Renal cortical epithelial cell (primary cell): ENCODE measurements at regions not wholly inside any gene's neighbourhood (a gene's known extent, or its start where the extent isn't known, plus 50 kb on each side); places are given as distances from the start of the nearest gene placed in this dataset.
"Not testable (repeated sequence)": the region's sequence is repeated elsewhere in the genome, so short reads cannot be mapped to it uniquely, and the experiment has no call there.

Experiments used
- DNase-seq: peaks from one replicate; pipeline ENCODE4 v3.0.0-alpha.2; 2011; ENCODE audit warnings: low read depth

DNA sequence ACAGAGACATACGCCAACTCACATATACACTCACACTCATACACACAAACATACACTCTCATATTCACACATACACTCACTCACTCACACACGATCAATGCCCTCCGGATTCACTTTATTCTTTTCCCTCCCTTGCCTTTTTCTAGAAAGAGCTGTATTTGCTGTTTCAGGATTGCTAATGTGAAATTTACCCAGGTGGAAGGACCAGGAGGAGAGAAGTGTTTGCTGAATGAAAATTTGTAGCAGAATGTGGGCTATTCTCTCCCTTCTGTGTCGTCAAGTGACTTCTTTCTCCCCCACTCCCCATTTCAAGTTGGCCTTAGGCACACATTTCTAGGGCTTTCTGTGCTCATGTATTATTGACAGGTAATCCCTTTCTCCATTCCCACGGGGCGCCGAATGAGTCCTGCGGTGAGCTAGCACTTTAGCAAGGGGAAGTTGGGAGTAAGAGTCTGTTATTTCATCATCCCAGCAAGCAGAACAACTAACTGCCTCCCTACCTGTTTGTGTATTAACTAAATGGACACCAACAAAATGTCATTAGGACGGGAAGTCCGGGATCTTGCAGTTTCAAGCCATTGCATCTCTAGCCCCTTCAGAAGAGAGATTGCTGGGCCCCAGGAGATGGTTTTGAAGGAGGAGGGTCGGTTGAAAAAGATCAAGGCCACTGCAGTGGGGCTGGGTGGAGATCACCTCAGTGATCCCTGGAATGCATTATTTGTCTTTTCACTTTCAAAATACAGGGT, 97.1 kb upstream of the TAF11L2 start:
- peak; percentile 0 for DNase-seq

GRCh38 chr5:17401470-17402288, 96.4 kb upstream of the TAF11L2 start:
- no peak for DNase-seq

DNA sequence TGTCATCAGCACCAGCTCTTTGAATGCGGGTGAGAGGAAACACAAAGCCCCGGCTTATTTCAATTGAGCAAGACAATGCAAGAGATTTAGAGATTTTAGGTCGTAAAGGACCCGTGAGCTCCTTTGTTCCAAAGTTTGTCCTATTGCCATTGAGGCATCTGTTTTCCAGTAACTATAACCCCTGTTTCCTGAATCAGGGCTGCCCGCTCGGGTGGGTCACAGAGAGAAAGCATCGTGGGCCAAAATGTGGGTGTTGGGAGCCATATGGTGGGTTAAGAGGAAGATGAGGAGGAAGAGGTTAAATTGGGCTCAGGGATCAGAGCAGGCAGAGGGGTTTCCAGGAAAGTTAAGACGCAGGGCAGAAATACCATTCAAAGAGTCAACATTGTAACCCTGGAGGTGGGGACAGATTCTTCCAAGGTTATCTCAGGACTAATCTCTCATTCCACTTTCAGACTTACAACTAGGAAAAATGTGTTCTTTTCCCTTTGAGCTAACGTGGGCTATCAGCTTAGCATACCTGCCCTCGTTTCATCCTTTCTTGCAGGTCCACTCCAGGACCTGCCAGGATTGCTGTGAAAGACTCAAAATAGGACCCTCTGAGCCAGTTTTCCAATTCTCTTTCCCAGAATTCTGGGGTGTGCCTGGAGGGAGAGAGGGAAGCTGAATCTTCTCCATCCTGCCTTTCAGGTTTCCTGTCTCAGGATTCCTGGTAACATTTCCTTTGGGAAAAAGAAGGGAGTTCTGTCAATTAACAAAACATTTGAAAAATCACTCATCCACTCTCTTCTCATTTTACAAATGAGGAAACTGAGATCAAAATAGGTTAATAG, 95.5 kb upstream of the TAF11L2 start:
- no peak for DNase-seq

DNA sequence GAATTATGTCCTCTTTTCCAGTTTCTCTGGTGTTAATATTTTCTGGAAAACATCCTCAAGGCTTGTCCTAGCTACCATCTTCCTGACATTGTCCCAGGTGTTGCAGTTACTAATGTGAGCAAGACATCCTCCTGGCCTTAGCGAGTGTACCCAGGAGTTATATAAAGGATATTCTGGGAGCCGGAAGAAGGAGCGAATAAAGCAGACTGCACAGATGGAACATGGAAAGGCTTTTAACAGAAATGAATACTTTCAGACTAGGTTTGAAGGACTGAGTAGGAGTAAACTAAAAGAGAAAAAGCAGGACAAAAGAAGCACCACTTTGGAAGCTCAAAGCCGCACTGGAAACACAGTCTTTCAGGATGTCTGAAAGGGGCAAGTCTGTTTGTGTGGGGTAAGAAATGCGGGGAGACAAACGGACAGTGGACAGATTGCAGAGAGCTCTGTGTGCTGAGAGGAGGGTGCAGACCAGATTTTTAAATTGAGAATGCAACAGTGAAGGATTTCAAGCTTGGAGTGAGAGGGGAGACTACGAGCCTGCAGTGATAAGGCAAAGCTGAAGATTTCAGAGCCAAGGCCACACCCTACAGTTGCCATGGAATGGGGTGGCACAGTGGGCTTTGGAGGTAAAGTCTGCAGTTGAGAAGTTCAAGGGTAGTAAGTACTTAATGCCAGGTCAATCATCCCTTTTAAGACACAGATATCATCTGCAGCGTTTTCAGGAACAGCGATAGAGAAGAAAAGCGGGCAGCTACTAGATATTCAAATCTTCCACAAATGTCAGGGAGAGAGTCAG, 94.1 kb upstream of the TAF11L2 start:
- DNase-seq, result no peak

DNA sequence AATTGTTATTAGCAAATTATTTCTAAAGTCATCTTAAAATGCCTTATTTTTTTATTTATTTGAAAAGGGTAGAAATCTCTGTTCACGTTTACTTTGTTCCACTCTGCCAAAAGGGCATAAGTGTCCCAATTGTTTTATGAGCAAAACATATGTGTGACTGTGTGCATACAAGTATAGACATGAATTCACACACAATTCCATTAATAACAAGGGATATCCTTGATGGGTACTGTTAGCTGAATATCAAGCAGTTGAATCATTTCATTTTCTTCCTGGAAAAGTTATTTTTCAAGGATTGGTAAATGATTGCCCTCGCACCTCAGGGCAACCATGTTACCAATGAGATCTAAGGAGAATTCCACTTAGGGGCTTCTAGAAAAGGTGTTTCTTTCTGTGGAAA, 92.1 kb upstream of the TAF11L2 start:
- no peak for DNase-seq

DNA sequence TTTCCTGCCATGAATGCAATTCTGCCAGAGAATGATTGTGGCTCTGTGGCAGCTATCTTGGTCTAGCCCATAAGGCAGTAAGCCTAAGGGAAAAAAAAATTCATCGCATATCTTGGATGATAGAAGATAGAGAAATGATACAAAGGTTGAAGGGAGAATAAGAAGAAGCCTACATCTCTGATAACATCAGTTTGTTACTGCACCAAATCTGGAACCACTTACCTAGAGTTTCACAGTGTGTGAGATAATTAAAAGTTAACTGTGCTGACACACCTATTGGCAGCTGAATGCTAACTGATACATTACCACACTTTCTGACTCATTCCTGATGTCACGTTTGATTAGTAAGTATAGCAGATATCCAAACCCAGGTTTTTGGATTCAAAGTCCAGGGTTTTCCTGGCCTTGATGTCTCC, 91.6 kb upstream of the TAF11L2 start:
- peak; percentile 1 for DNase-seq

DNA sequence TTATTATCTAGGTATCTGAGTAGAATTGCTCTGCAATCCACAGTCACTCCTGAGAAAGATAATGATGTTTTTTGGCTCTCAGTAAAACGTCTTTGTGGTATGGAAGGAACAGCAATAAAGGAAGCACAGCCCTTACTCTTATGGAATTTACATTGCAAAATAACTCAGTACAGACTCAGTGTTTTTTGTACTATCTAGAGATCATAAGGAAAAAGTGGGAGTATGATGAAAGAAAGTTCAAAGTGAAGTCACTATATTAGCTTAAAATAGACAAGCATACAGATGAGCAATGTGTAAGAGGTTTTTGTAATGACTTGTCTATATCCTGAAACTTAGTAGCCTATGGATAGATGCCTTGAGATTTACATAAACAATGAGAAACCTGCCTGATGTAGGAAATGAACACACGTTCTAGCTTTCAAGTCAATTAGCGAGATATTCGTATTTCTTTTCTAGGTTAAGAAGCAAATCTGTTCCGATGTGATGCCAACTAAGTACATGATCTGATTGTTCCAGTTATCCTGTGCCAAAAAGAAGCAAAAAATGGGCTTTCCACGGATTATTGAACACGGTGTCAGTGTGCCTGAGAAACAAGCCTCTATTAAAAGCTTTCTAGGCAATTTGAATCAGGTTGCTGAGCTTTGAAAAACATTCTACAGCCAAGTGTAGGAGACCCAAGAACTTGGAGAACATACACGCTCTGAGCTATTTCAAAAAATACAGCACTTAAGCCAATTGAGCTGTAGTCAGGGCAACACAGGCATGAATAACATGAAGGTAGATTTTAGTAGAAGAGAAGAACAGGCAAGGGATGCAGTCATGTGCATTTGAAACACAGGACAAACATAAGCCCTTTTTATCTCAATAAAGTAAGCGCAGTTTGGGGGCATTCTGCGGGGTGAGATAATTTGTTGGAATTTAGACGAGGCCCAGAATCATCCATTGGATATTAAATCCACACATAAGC, 86.3 kb upstream of the TAF11L2 start:
- no peak for DNase-seq

- no peak for DNase-seq
Observed at GRCh38 chr5:17412760-17413671, 85.0 kb upstream of the TAF11L2 start.

GRCh38 chr5:17413691-17414090, 84.3 kb upstream of the TAF11L2 start:
- no peak for DNase-seq

DNA sequence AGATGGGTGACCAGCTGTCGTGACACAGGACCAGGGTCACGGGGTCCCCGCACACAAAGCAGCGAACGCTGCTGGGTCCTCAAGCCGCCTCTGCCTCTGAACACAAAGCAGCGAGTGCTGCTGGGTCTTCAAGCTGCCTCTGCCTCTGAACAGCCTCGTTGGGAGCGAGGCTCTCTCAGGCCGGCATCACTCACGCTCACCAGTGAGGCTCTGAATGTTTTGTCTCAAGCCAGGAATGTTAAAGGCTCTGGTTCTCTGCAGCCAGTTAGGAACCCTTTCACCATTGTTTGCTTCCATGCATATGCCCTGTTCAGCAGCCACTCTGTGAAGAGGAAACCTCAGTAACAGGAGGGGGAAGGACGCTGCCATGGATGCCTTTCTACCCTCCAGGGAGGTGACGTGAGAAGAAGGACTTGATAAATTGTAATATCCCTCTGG, 82.7 kb upstream of the TAF11L2 start:
- no peak for DNase-seq

- not testable (repeated sequence) for DNase-seq
Observed at GRCh38 chr5:17416374-17416773, 81.7 kb upstream of the TAF11L2 start.

- no peak for DNase-seq
Observed at GRCh38 chr5:17424674-17425073, 73.4 kb upstream of the TAF11L2 start.

DNA sequence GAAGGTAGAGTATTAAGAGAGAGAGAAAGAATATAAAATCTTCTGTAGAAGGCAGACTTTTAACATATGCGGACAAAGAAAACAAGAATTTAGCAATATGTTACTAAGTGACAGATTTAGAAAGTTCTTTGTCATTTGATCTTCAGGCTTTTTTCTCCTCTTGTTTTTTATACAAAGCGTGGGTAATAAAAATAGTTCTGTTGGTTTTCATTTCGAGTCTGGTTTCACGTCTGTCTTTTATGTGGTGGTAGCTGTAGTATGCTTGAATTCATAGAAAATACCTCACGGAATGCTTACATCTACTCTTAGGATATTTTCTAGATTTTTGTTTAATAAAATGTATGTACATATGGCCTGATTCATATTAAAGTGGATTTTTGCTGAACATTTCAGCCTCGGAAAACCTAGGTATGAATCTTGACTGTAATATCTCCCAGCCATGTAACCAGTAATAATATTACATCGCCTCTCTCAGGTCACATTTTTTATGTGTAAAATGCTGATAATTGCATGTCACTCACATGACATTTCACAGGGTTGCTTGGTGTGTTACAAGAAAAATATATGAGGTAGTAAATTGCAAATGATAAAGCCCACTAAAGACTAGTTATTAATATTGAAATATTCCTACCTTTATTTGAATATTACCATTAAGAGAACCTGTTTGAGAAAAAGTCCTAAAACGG, 72.5 kb upstream of the TAF11L2 start:
- DNase-seq, result no peak

- no peak for DNase-seq
Observed at GRCh38 chr5:17426104-17426749, 71.8 kb upstream of the TAF11L2 start.

DNA sequence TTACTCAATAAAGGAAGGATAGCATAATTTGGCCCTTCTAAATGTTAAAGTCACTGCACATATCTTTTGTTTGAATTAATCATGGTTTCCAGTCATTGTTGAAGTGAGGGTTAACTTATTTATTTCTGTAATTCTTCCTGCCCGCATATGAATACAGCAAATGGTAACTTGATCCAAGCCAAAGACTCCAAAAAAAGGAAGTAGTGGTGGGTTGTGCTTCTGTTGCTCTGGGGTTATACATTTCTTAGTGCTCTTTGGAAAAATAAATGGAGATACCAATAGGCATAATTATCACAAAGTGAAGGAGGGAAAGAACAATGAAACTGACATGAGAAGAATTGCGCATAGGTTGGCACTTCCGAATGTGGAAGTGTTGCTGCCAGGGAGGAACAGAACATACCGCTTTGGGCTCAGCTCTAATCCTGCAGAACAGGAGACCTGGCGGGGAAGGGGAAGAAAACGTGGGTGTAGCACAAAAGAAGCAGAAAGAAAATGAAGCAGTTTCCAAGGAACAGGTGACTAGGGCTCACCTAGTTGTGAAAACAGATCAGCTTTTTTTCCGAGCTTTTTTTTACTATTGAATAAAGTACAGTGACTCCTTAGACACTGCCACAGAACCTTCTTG, 69.7 kb upstream of the TAF11L2 start:
- DNase-seq, result no peak

DNA sequence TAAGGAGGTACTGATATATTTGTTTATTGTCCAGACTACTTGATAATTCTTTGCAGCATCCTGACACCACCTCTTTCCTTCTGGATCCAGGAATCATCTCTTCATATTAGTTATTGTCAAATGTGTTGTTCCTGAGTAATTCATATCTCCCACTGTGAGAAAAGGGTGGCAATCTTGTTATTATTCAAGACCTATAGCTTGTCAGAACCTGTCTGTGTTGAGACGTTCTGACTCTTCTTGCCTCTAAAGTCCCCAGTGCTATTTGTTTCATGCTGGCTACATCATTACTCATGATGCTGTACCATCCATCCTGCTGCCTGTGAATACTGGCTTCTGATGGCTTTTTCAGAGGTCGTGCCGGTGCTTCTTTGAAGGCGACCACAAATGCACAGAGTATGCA, 68.7 kb upstream of the TAF11L2 start:
- no peak for DNase-seq

DNA sequence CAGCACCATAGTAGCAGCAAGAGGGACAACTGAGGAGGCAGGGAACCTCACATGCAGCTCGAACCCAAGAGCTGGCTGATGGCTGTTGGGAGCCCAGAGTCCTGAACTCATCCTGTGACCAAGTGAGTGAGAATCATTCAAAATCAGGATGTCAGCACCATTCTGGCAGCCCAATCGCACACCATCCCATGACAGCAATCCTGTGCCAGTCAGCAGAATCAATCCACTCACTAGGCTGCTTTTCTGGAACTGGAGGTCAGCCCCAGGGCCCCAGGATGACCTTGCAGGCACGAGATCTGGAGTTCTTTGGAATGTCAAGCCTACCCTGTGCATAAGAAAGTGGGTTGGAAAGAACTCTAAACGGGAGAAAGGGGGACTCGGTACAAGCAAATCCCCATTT, 67.8 kb upstream of the TAF11L2 start:
- DNase-seq, result no peak
